ENCODE measurements at regions not wholly inside any gene's neighbourhood (a gene's known extent, or its start where the extent isn't known, plus 50 kb on each side); places are given as distances from the start of the nearest gene placed in this dataset.
"Not testable (repeated sequence)": the region's sequence is repeated elsewhere in the genome, so short reads cannot be mapped to it uniquely, and the experiment has no call there.

- H3K27ac ChIP-seq (ENCODE audit: insufficient read depth, low read length); ATAC-seq (ENCODE audit: low read depth); POLR2A ChIA-PET (ENCODE audit: unreplicated experiment); H3K4me3 ChIP-seq (ENCODE audit: insufficient read depth, low read depth, low read length); H4K8ac ChIP-seq (ENCODE audit: low read depth in 2 of 2, low read length in 2 of 2); dilution Hi-C loops (cut with HindIII; ENCODE audit: low sequenced_read_pairs, unreplicated experiment); H3K9ac ChIP-seq (ENCODE audit: low read depth, low read length); H3K4ac ChIP-seq (ENCODE audit: low read depth, low read length); H2BK20ac ChIP-seq (ENCODE audit: low read depth, low read length); H2BK15ac ChIP-seq (ENCODE audit: low read depth, low read length); H4K5ac ChIP-seq (ENCODE audit: low read depth, low read length); H3K4me1 ChIP-seq (ENCODE audit: control insufficient read depth, insufficient read depth, low read length); H4K20me1 ChIP-seq (ENCODE audit: insufficient read depth, low read length); DNase-seq; H3K18ac ChIP-seq (ENCODE audit: low read depth, low read length); H4K91ac ChIP-seq (ENCODE audit: insufficient read depth, low read depth, low read length); H3K79me1 ChIP-seq (ENCODE audit: low read depth in 1 of 2, low read length in 2 of 2); H2BK5ac ChIP-seq (ENCODE audit: low read depth, low read length, poor library complexity, severe bottlenecking); BruUV-seq (replicated peaks); H3K27me3 ChIP-seq (ENCODE audit: control insufficient read depth, insufficient read depth, low read length); CTCF ChIA-PET; H3K4me2 ChIP-seq (ENCODE audit: low read depth, low read length); H2AK5ac ChIP-seq (ENCODE audit: low read depth, low read length); H3K14ac ChIP-seq (replicated peaks; ENCODE audit: low read depth, low read length); H2AFZ ChIP-seq (replicated peaks; ENCODE audit: low read length, poor library complexity); in situ Hi-C loops (cut with MboI; ENCODE audit: low sequenced_read_pairs); H3K56ac ChIP-seq (ENCODE audit: extremely low read depth, insufficient read depth, low read length); H3K36me3 ChIP-seq (ENCODE audit: control insufficient read depth, insufficient read depth, low read length); intact Hi-C loops (cut with micrococcal nuclease); H3K23ac ChIP-seq (ENCODE audit: low read depth, low read length); H2BK120ac ChIP-seq (ENCODE audit: low read depth, low read length); H2AK9ac ChIP-seq (replicated peaks; ENCODE audit: low read depth, low read length, poor library complexity); H3K9me1 ChIP-seq (ENCODE audit: insufficient read depth, low read length); H3K9me3 ChIP-seq (ENCODE audit: control insufficient read depth, insufficient read depth, low read length): not testable (repeated sequence)
- WGBS, 2 experiments (ENCODE audit: extremely low coverage in 2 of 2, insufficient read length in 1 of 2) = no CpG with 5 or more reads among the region's 1 CpG
These were observed 138.7 kb upstream of the FRG2B start for GRCh38 chr10:133765308-133765707.

GRCh38 chr10:133764823-133765209, 138.2 kb upstream of the FRG2B start:
- ATAC-seq (ENCODE audit: low read depth); H4K91ac ChIP-seq (ENCODE audit: insufficient read depth, low read depth, low read length); H3K27ac ChIP-seq (ENCODE audit: insufficient read depth, low read length); H3K79me1 ChIP-seq (ENCODE audit: low read depth in 1 of 2, low read length in 2 of 2); H2BK15ac ChIP-seq (ENCODE audit: low read depth, low read length); H4K8ac ChIP-seq (ENCODE audit: low read depth in 2 of 2, low read length in 2 of 2); H3K9ac ChIP-seq (ENCODE audit: low read depth, low read length); H4K5ac ChIP-seq (ENCODE audit: low read depth, low read length); H3K14ac ChIP-seq (replicated peaks; ENCODE audit: low read depth, low read length); CTCF ChIA-PET; H2AK9ac ChIP-seq (replicated peaks; ENCODE audit: low read depth, low read length, poor library complexity); H2BK20ac ChIP-seq (ENCODE audit: low read depth, low read length); BruUV-seq (replicated peaks); POLR2A ChIA-PET (ENCODE audit: unreplicated experiment); H3K56ac ChIP-seq (ENCODE audit: extremely low read depth, insufficient read depth, low read length); H3K4me2 ChIP-seq (ENCODE audit: low read depth, low read length); dilution Hi-C loops (cut with HindIII; ENCODE audit: low sequenced_read_pairs, unreplicated experiment); H3K9me3 ChIP-seq (ENCODE audit: control insufficient read depth, insufficient read depth, low read length); H3K27me3 ChIP-seq (ENCODE audit: control insufficient read depth, insufficient read depth, low read length); H2BK5ac ChIP-seq (ENCODE audit: low read depth, low read length, poor library complexity, severe bottlenecking); H3K23ac ChIP-seq (ENCODE audit: low read depth, low read length); H2BK120ac ChIP-seq (ENCODE audit: low read depth, low read length); H2AFZ ChIP-seq (replicated peaks; ENCODE audit: low read length, poor library complexity); H3K4me1 ChIP-seq (ENCODE audit: control insufficient read depth, insufficient read depth, low read length); H3K4ac ChIP-seq (ENCODE audit: low read depth, low read length); H4K20me1 ChIP-seq (ENCODE audit: insufficient read depth, low read length); H3K4me3 ChIP-seq (ENCODE audit: insufficient read depth, low read depth, low read length); H2AK5ac ChIP-seq (ENCODE audit: low read depth, low read length); intact Hi-C loops (cut with micrococcal nuclease); H3K18ac ChIP-seq (ENCODE audit: low read depth, low read length); H3K36me3 ChIP-seq (ENCODE audit: control insufficient read depth, insufficient read depth, low read length); in situ Hi-C loops (cut with MboI; ENCODE audit: low sequenced_read_pairs); DNase-seq; H3K9me1 ChIP-seq (ENCODE audit: insufficient read depth, low read length): not testable (repeated sequence)
- no CpG with 5 or more reads among the region's 2 CpGs for WGBS, 2 experiments (ENCODE audit: extremely low coverage in 2 of 2, insufficient read length in 1 of 2)

All from IMR-90 (cell line).